Stimulated activated naive CD4-positive, alpha-beta T cell (primary cell): ENCODE measurements at regions not wholly inside any gene's neighbourhood (a gene's known extent, or its start where the extent isn't known, plus 50 kb on each side); places are given as distances from the start of the nearest gene placed in this dataset.

Experiments used
- DNase-seq, 6 experiments: peaks; one replicate each; lab custom pipeline; 2025; lab: John Stamatoyannopoulos, UW

DNA sequence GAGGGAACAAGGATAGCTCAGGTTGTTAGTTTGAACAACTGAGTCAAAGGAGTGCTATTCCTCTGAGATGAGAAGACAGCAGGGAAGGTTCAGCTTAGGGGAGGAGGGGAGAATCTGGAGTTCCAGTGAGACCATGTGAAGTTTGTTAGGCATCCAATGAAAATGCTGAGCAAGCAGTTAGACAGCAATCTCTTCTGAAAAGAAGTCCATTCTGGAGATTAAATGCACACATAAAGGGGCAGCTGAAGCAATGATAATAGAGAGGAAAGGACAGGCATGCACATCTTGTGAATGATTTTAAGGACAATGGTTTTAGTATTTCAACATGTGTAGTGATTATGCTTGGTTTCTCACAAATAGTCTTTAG lies 89.7 kb upstream of the GHITM start:
- DNase-seq, result no peak

DNA sequence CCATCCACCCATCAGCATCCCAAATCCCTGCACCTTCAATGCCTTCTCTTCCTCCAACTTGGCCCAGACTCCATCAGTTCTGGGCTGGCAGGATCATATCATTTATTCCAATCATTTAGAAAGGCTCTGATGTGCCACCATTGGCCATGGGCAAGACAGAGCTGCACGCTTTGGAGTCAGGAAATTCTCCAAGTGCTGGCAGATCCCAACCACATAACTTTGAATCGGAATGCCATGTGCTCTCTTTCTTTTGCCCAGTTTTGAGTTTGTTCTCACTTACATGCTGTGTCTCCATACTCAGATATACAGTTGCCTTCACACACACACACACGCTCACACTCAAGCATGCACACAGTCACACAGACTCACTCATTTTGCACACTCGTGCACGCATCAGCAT lies 85.7 kb upstream of the GHITM start:
- no peak for DNase-seq

DNA sequence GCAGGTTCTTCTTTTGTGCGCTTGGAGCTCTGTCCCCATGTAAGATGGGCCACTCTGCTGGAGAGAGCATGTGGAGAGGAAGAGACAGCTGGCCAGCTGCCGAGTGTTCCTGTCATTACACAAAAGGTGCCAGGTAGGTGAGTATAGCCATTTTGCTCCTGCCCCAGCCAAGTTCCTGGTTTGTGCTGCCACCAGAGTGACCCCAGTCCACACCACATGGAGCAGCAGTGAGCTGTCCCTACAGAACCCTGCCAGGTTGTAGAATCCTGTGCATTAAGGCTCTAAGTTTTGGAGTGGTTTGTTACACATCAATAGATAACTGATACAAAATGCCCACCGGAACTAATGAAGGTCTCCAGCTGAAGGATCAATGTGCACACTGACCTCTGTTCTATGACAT lies 84.6 kb upstream of the GHITM start:
- DNase-seq, result no peak

DNA sequence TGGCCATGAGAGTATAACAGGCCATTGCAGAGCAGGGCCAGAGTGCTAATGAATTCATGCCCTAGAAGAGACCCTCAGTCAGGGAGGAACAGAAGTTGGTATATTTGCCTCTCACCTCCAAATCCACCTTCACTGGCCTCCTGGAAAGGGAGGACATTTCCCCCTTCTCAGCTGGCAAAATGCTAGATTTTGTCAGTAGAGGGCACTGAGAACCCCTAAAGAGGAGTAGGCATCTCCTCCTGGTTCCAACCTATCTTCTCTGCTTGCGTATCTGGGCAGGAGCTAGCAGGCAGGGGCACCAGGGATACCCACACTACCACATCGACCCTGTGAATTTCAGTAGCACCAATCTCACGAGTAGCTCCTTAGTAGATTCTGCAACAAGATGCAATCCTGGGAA lies 79.8 kb upstream of the GHITM start:
- DNase-seq, result no peak

DNA sequence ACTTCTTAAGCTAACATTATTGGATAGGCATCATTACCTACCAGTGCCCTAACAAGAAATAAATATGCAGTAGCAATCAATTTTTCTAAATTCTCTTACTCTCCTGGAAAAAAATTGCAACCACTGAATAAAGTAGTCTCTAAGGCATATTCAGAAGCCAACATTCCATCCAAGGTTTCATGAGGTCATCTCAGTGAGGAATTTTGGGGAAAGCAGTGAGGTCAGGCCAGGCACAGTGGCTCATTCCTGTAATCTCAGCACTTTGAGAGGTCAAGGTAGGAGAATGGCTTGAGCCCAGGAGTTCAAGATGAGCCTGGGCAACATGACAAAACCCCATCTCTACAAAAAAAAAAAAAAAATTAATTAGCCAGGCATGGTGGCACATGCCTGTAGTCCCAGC lies 75.9 kb upstream of the GHITM start:
- DNase-seq, result no peak

DNA sequence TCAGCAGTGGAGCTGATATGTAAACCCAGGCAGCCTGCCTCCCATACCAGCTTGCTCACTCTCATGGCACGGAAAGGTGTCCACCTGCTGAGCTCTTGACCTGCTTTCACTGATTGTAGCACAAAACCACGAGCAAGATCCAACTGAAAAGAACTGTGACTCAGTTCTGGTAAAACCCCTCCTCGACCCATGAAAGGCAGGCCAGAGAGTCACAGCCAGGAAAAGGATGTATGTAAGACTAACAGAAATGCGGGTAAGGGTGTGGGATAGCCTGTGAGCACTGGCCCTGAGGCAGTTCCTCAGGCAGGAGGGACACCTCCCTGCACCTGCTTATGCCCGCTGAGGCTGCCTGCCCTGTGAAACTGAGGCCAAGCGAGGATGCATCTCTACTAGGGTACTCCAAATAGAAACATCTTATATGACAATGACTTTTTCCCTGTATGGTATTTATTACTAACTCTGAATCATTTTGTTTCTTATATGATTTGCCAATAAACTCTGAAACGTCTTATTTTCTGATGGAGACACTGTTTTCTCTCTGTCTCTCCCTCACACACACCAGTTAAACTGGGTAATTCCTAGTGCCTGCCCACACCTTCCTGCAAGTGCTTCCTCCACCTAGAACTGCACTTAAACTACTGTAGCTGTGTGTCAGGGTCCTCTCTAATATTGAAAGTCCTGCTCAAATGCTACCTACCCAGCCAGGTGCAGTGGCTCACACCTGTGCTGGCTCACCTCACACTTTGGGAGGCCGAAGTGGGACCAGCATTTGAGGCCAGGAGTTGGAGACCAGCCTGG lies 73.3 kb upstream of the GHITM start:
- DNase-seq, result no peak

DNA sequence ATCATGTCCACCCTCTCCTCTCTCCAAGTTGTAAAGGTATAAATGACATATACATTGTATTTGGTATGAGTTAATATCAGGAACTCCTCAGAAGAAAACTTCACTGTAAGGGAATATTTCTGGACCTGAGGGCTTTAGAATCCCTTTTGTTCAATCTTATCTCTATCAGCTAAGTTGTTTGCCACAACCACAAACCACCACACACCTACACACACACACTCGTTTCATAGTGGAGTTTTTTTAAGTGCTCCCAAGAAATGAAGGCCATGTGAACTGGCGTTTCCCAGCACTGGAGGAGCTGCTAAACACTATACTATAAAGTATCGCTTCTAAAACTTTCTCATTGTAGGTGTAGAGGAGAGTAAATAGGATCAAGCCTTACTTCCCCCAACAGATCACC lies 64.8 kb upstream of the GHITM start:
- no peak for DNase-seq

DNA sequence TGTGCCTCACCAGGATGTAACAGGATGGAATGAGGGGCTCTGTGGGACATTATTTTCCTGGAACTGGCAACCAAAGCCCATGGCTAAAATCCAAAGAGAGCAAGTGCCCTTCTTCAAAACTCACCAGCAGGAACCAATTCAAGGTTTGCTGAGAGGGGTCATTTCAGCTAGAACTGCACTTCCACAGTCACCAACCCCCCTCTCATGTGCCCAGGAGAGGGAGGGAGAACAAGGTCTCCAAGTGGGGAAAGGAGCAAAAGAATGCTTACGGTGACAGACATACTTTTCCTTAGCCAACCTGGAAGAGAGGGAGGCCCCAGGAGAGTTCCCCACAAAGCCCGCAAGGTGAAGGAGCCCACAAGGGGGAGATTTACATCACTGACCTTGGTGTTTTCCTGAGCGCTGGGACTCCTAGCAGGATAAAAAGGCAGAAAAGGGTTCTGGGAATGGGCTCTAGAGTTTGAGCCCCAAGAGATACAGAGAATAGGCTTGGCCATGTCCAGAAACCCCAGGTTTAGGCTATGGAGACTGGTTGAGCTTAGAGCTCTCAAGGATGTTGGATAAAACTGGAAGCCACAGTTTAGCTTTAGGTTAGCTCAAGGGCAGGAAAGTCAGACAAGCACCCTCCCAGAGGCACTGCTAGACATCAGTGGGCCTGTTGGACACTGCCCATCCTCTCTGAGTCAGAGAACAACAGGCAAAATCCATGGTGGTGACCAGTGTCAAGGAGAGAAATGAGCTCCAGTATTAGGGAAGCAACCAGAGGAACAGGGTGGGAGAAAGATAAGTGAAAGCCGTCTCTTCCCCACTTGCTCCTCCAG lies 63.9 kb upstream of the GHITM start:
- no peak for DNase-seq

DNA sequence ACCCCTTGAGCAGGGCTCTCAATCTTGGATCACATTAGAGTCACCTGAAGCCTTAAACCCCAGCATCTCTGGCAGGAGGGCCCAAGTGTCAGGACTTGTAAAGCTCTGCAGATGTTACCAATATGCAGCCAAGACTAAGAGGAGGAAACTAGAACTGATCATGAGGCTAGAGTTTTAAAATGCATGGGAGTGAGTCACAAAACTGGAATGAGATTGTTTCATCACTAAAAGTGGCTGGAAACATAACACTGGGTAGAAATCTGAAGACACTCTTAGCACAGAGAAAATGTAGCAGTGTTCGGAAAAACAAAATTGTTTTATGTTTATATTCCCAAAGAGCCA lies 63.3 kb upstream of the GHITM start:
- no peak for DNase-seq

DNA sequence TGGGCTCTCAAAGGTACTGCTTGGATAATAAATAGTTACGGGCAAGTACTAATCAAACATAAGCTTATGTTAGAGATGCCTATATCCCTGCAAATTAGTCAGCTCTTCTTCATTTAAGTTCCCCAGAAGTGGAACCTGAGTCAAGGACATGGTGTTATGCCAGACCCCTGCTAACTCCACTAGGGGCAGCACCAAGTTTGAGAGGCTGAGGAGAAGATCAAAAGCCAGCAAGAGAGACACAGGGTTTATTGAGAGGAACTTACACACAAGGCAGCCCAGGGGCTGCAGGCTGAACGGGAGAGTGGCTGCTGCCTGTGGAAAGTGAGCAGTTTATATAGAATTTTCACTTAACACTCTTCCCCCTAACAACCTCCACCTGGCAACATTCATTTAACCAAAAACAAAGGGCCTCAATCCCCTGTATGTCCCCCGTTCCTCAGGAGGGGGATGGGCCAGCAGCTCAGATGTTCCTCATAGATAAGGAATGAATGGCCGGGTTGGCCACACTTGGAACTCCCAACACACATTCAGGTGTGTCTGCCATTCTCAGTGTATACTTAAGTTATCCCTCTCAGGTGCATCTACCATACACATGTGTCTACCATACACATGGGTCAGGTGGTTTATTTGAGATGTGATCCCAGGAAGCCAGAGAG lies 62.6 kb upstream of the GHITM start:
- no peak for DNase-seq

DNA sequence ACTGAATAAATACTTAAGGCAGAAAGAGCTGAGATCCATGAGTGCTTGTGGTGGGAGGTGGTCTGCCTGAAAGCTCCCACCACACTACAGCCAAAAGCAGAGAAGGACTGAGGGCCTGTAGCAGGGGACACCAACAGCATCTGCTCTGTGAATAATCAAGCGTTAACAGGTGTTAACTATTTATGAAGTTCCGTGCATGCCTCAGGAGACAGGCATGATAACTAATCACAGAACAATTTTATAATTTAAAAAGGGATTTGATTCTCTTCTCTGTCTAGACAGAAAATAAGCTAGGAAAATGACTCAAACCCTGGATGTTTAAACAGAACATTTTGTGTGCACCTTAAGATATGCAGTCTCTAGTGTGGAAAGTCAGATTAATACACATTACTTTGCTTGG lies 61.5 kb upstream of the GHITM start:
- no peak for DNase-seq

DNA sequence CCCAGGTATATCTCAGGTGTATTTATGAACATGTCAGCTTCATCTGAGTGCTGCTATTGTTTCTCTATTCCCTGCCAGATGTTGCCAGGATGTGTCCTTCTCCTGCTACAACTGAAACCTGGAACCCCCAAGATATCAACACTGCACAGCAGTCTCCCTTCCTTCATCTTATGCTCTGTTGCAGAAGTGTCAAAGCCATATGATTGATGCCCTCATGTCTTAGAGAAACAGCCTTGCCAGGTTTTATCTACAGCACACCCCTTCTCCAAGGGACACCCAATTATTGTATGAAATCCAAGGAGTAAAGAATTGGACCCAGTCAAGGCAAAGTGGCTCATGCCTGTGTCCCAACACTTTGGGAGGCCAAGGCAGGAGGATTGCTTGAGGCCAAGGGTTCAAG lies 60.5 kb upstream of the GHITM start:
- DNase-seq, result no peak

DNA sequence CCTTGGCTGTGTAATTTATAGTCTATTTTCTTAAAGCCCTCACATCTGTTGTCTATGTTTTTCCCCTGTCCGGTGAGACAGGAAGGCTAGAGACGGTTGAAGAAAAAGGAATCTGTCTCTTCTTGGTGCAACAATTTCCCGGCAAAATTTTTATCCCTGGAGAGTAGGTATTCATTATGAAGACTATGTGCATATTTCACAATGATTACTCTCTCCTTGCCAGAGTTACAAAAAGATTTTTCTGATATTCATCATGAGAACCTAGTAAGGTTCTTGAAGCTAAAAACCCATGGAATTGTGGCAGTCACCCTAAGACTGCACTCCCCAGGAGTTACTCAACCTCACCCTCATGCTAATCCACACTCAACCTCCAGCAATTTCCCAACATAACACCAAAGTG lies 55.0 kb upstream of the GHITM start:
- no peak for DNase-seq

DNA sequence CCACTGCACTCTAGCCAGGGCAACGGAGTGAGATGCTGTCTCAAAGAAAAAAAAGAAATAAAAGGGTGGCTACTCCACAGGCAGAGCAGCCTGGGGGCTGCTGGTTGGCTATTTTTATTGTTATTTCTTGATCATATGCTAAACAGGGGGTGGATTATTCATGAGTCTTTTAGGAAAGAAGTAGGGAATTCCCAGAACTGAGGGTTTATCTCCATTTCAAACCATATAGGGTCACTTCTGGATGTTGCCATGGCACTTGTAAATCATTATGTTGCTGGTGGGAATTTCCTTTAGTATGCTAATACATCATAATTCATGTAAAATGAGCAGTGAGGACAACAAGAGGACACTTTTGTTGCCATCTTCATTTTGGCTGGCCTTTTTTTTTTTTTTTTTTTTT lies 52.1 kb upstream of the GHITM start:
- no peak for DNase-seq

DNA sequence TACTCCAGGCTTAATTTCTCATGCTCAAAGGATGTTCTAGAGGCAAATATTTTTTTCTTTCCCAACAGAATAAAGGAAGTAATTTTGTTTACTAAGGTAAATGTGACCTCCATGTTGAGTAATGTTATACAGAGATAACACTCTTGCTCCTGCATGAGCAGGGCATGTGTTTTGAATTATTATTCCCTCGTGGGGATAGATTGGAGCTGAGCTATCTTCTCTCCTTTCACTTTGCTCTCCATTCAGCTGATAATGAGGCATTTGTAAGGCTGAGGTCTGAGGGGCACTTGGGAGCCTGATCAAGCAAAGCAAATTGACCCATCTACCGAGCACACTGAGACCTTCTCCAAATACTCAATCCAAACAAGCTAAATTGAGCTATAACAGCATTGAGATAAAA lies 50.7 kb upstream of the GHITM start:
- no peak for DNase-seq

DNA sequence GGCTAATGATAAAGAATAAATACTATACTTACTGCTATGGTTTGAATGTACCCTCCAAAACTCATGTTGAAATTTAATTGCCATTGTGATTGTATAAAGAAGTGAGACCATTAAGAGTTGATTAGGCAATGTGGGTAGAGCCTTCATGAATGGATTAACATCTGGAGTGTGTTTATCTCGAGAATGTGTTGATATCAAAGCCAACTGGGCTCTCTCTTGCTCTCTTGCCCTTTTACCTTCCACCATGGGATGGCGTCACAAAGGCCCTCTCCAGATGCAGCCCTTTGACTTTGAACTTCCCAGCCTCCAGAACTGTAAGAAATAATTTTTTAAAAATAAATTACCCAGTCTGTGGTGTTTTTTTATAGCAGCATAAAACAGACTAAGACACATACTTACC lies 50.1 kb upstream of the GHITM start:
- no peak for DNase-seq
